ENCODE measurements at regions not wholly inside any gene's neighbourhood (a gene's known extent, or its start where the extent isn't known, plus 50 kb on each side); places are given as distances from the start of the nearest gene placed in this dataset.

DNA sequence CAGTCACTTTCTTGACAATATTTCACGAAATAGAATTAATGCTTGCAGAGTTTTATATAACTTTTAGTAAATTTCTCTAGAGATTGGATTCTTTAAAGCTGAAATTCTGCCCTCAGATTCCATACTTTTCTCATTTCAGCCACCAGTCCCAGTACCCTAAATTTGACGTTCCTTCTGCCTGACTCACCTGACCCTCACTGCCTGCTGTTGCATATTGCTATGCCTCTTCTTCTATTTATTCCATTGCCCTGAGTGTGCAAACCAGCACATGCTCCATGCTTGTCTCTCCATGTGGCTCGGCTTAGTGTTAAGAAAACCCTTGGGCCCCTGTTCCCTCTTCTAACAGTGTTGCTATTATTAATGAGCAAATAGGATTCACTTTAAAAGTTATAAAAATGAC lies 533.3 kb downstream of the LRFN5 start:
- Histone ChIP-seq H3F3A (ENCODE audit: control insufficient read depth, insufficient read depth) (no peaks in the 10 kb centered on the region), H4K20me1 (ENCODE audit: control insufficient read depth, insufficient read depth, low read depth, low read length) (no peaks in the 10 kb centered on the region), H3K36me3 (ENCODE audit: control insufficient read depth, low read length) (no peaks in the 10 kb centered on the region), H3K79me2 (ENCODE audit: control insufficient read depth, low read length) (no peaks in the 10 kb centered on the region), H3K9me3 (ENCODE audit: control insufficient read depth, insufficient read depth, low read length) (no peaks in the 10 kb centered on the region), H3K9me2 (replicated peaks; ENCODE audit: control insufficient read depth, low read length) (no peaks in the 10 kb centered on the region), H3K27ac (ENCODE audit: low read depth, low read length) (no peak overlapping the region), H3K4me1 (ENCODE audit: control insufficient read depth, low read length) (no peaks in the 10 kb centered on the region), H3K4me2 (ENCODE audit: low read length) (no peak overlapping the region), H3K27me3 (ENCODE audit: control insufficient read depth, low read length) (no peaks in the 10 kb centered on the region), H3K4me3 (ENCODE audit: low read length) (no peak overlapping the region)
- TF ChIP-seq CTCF (IDR thresholded peaks at IDR 0.05; ENCODE audit: low read depth, low read length, poor library complexity, severe bottlenecking): no peak
- no peak for TF ChIP-seq EZH2phosphoT487 (IDR thresholded peaks at IDR 0.05; ENCODE audit: borderline replicate concordance, low read length)

DNA sequence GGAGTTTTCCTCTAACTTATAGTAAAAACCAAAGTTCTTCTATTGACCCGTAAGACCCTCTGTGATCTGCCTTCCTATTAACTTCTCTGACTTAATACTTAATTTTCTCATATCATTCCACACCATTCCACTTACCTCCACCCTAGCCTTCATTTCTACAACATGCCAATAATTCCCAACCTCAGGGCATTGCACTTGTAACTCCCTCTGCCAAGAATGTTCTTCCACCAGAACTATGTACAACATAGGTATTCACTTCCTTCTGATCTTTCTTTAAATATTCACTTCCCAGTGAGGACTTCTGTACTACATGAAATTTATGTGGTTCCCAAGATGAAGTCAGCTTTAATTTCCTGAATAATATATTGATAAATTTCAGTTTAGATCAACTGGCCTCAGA lies 531.7 kb downstream of the LRFN5 start:
- Histone ChIP-seq H3K4me1 (ENCODE audit: control insufficient read depth, low read length) (no peaks in the 10 kb centered on the region), H3K79me2 (ENCODE audit: control insufficient read depth, low read length) (no peaks in the 10 kb centered on the region), H3F3A (ENCODE audit: control insufficient read depth, insufficient read depth) (no peaks in the 10 kb centered on the region), H3K27me3 (ENCODE audit: control insufficient read depth, low read length) (no peaks in the 10 kb centered on the region), H3K4me3 (ENCODE audit: low read length) (no peak overlapping the region), H4K20me1 (ENCODE audit: control insufficient read depth, insufficient read depth, low read depth, low read length) (no peaks in the 10 kb centered on the region), H3K4me2 (ENCODE audit: low read length) (no peak overlapping the region), H3K9me3 (ENCODE audit: control insufficient read depth, insufficient read depth, low read length) (no peaks in the 10 kb centered on the region), H3K36me3 (ENCODE audit: control insufficient read depth, low read length) (no peaks in the 10 kb centered on the region), H3K9me2 (replicated peaks; ENCODE audit: control insufficient read depth, low read length) (no peaks in the 10 kb centered on the region), H3K27ac (ENCODE audit: low read depth, low read length) (no peak overlapping the region)
- no peak for TF ChIP-seq CTCF (IDR thresholded peaks at IDR 0.05; ENCODE audit: low read depth, low read length, poor library complexity, severe bottlenecking)
- no peak for TF ChIP-seq EZH2phosphoT487 (IDR thresholded peaks at IDR 0.05; ENCODE audit: borderline replicate concordance, low read length)

DNA sequence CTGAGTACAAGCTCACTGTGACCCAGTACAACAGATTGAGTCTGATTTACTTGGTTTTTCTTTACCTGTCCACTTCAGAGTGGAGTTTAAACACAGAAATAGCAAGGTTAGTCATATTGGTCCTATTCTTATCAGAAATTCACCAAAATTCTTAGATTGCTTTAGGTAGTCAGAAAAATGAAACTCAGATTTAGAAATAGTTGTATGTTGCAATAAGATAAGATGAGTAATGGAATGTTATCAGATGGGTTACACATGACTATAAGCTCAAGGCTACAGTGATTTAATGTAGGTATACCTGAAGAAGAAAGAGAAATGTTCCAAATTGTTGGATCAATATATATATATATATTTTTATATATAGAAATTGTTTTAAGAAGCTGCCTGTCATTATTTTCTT lies 524.1 kb downstream of the LRFN5 start:
- no peak for TF ChIP-seq EZH2phosphoT487 (IDR thresholded peaks at IDR 0.05; ENCODE audit: borderline replicate concordance, low read length)
- TF ChIP-seq CTCF (IDR thresholded peaks at IDR 0.05; ENCODE audit: low read depth, low read length, poor library complexity, severe bottlenecking): no peak
- H3K27ac ChIP-seq (ENCODE audit: low read depth, low read length): no peak overlapping the region
- H3K4me2 ChIP-seq (ENCODE audit: low read length): no peak overlapping the region
- no peaks in the 10 kb centered on the region for H3K79me2 ChIP-seq (ENCODE audit: control insufficient read depth, low read length)
- no peaks in the 10 kb centered on the region for H3K27me3 ChIP-seq (ENCODE audit: control insufficient read depth, low read length)
- no peaks in the 10 kb centered on the region for H3K9me3 ChIP-seq (ENCODE audit: control insufficient read depth, insufficient read depth, low read length)
- H3K4me3 ChIP-seq (ENCODE audit: low read length): no peak overlapping the region
- no peaks in the 10 kb centered on the region for H3K9me2 ChIP-seq (replicated peaks; ENCODE audit: control insufficient read depth, low read length)
- no peaks in the 10 kb centered on the region for H4K20me1 ChIP-seq (ENCODE audit: control insufficient read depth, insufficient read depth, low read depth, low read length)
- no peaks in the 10 kb centered on the region for H3F3A ChIP-seq (ENCODE audit: control insufficient read depth, insufficient read depth)
- H3K36me3 ChIP-seq (ENCODE audit: control insufficient read depth, low read length): no peaks in the 10 kb centered on the region
- no peaks in the 10 kb centered on the region for H3K4me1 ChIP-seq (ENCODE audit: control insufficient read depth, low read length)

GRCh38 chr14:42123526-42123925 lies 516.9 kb downstream of the LRFN5 start:
- TF ChIP-seq EZH2phosphoT487 (IDR thresholded peaks at IDR 0.05; ENCODE audit: borderline replicate concordance, low read length) (no peak), CTCF (IDR thresholded peaks at IDR 0.05; ENCODE audit: low read depth, low read length, poor library complexity, severe bottlenecking) (no peak)
- Histone ChIP-seq H3K4me1 (ENCODE audit: control insufficient read depth, low read length) (no peaks in the 10 kb centered on the region), H3K27ac (ENCODE audit: low read depth, low read length) (no peak overlapping the region), H3K9me2 (replicated peaks; ENCODE audit: control insufficient read depth, low read length) (no peaks in the 10 kb centered on the region), H3K27me3 (ENCODE audit: control insufficient read depth, low read length) (no peaks in the 10 kb centered on the region), H3K4me2 (ENCODE audit: low read length) (no peak overlapping the region), H3K79me2 (ENCODE audit: control insufficient read depth, low read length) (no peaks in the 10 kb centered on the region), H4K20me1 (ENCODE audit: control insufficient read depth, insufficient read depth, low read depth, low read length) (no peaks in the 10 kb centered on the region), H3K4me3 (ENCODE audit: low read length) (no peak overlapping the region), H3K9me3 (ENCODE audit: control insufficient read depth, insufficient read depth, low read length) (no peaks in the 10 kb centered on the region), H3F3A (ENCODE audit: control insufficient read depth, insufficient read depth) (no peaks in the 10 kb centered on the region), H3K36me3 (ENCODE audit: control insufficient read depth, low read length) (no peaks in the 10 kb centered on the region)
